Calu3 (cell line): ENCODE measurements at regions not wholly inside any gene's neighbourhood (a gene's known extent, or its start where the extent isn't known, plus 50 kb on each side); places are given as distances from the start of the nearest gene placed in this dataset.
"Not testable (repeated sequence)": the region's sequence is repeated elsewhere in the genome, so short reads cannot be mapped to it uniquely, and the experiment has no call there.

Experiments
- BruUV-seq: library from RNA; stranded (reverse); fragments of 400-500 nt; replicated peaks from 2 replicates; lab custom pipeline; 2021; lab: Mats Ljungman, UMichigan
- CTCF ChIA-PET: fragments of 300-600 bp; sonication (Branson Sonifier 250); formaldehyde crosslinking; loops from one replicate; lab custom pipeline; 2022; ENCODE audit warnings: antibody characterized with exemption; lab: Charles Lee
- DNase-seq: peaks from one replicate; pipeline ENCODE4 v3.0.0; 2022
- H3K27ac Mint-ChIP-seq: one replicate; pipeline ENCODE4 v1.8.0; 2022; ENCODE audit warnings: mixed read lengths; ENCODE audit not compliant: unreplicated experiment
- H3K27me3 Mint-ChIP-seq: one replicate; pipeline ENCODE4 v1.8.0; 2022; ENCODE audit warnings: mixed read lengths; ENCODE audit not compliant: unreplicated experiment
- H3K36me3 Mint-ChIP-seq: one replicate; pipeline ENCODE4 v1.8.0; 2022; ENCODE audit warnings: mild to moderate bottlenecking, moderate library complexity, mixed read lengths; ENCODE audit not compliant: insufficient read depth, unreplicated experiment
- H3K4me1 Mint-ChIP-seq: one replicate; pipeline ENCODE4 v1.8.0; 2022; ENCODE audit warnings: mild to moderate bottlenecking, low read depth, mixed read lengths; ENCODE audit not compliant: unreplicated experiment
- H3K4me3 Mint-ChIP-seq: one replicate; pipeline ENCODE4 v1.8.0; 2022; ENCODE audit warnings: mild to moderate bottlenecking, low read depth, moderate library complexity, mixed read lengths; ENCODE audit not compliant: unreplicated experiment
- H3K9me3 Mint-ChIP-seq: one replicate; pipeline ENCODE4 v1.8.0; 2022; ENCODE audit warnings: low read depth, mixed read lengths; ENCODE audit not compliant: unreplicated experiment
- intact Hi-C: fragments of 100-400 bp; cut with micrococcal nuclease; formaldehyde crosslinking; loops from one replicate; pipeline ENCODE4 v1.10.0; 2022; ENCODE audit not compliant: unreplicated experiment
- TF ChIP-seq, protein P1 (sequence below): fragments of 200-600 bp; IDR thresholded peaks from one replicate; pipeline ENCODE4 v1.8.0; 2022; ENCODE audit warnings: antibody characterized with exemption; ENCODE audit not compliant: unreplicated experiment

DNA sequence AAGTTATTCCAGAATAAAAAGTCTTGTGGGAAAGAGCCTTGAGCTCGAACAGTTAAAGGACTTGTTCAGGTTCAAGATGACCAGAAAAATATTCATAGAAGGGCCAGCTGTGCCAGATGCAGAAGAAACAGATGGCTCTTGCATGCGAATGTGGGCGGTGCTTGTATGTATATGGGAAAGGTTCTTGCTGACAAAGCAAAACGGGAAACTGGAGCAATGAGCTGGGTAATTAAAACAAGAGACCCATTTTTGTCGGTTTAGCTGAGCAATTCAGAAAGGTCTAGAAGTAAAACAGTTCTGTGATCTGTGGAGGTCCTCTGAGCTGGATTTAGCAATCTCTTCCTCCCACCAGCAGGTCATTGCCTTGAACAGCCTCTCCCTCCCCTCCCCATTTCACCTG, 107.2 kb upstream of the MARK1 start:
- no peak overlapping the region for H3K27ac Mint-ChIP-seq
- BruUV-seq, result no TSS peak
- CTCF ChIA-PET, result interaction anchor here (0.6 kb wide), 1 partner anchor 359 kb away, joined by 3 read pairs; no protein-coding TSS in a partner anchor

DNA sequence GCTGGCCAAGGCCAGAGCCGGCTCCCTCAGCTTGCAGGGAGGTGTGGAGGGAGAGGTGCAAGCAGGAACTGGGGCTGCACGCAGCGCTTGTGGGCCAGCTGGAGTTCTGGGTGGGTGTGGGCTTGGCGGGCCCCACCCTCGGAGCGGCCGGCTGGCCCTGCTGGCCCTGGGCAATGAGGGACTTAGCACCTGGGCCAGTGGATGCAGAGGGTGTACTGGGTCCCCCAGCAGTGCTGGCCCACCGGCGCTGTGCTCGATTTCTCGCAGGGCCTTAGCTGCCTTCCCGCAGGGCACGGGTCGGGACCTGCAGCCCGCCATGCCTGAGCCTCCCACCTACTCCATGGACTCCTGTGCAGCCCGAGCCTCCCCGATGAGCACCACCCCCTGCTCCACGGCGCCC, 115.6 kb upstream of the MARK1 start:
- H3K36me3 Mint-ChIP-seq, CTCF ChIA-PET, H3K4me3 Mint-ChIP-seq, H3K27me3 Mint-ChIP-seq, H3K27ac Mint-ChIP-seq, H3K9me3 Mint-ChIP-seq, intact Hi-C loops, DNase-seq, BruUV-seq, H3K4me1 Mint-ChIP-seq: not testable (repeated sequence)

More for the DNA sequence above, 107.2 kb upstream of the MARK1 start:
- intact Hi-C loops, result no loop called here
- Mint-ChIP-seq H3K4me1 (no peaks in the 10 kb centered on the region), H3K4me3 (no peak overlapping the region), H3K36me3 (no peaks in the 10 kb centered on the region), H3K9me3 (no peaks in the 10 kb centered on the region), H3K27me3 (peaks cover 16% of the 10 kb centered on the region)
- TF ChIP-seq, protein P1, sequence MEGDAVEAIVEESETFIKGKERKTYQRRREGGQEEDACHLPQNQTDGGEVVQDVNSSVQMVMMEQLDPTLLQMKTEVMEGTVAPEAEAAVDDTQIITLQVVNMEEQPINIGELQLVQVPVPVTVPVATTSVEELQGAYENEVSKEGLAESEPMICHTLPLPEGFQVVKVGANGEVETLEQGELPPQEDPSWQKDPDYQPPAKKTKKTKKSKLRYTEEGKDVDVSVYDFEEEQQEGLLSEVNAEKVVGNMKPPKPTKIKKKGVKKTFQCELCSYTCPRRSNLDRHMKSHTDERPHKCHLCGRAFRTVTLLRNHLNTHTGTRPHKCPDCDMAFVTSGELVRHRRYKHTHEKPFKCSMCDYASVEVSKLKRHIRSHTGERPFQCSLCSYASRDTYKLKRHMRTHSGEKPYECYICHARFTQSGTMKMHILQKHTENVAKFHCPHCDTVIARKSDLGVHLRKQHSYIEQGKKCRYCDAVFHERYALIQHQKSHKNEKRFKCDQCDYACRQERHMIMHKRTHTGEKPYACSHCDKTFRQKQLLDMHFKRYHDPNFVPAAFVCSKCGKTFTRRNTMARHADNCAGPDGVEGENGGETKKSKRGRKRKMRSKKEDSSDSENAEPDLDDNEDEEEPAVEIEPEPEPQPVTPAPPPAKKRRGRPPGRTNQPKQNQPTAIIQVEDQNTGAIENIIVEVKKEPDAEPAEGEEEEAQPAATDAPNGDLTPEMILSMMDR, result no peak
- no peak for DNase-seq

DNA sequence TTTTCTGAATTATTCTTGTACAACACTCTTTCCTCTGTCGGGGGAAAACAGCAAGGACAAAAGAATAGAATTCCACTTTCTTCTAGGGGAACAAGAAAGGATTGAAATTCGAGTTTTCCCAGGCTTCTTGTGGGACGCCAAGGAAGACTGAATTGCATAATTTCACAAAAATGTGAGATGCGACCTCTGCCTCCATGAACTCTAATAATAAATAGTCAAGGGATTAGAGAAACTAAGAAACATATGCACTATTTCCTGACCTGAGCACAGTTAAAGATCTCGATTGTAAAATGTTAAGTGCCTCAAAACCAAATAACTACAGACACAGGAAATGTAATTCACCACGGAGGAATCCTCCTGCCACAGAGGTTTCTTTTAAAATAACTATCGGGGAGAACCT, 117.3 kb upstream of the MARK1 start:
- H3K27me3 Mint-ChIP-seq, result no peaks in the 10 kb centered on the region
- no peak overlapping the region for H3K27ac Mint-ChIP-seq
- TF ChIP-seq, protein P1, result no peak
- H3K4me3 Mint-ChIP-seq, result no peak overlapping the region
- no peaks in the 10 kb centered on the region for H3K9me3 Mint-ChIP-seq
- intact Hi-C loops, result no loop called here
- peaks cover 11% of the 10 kb centered on the region for H3K4me1 Mint-ChIP-seq
- no TSS peak for BruUV-seq
- DNase-seq, result no peak
- CTCF ChIA-PET, result interaction anchor here (0.6 kb wide), 1 partner anchor 60 kb away, joined by 3 read pairs; no protein-coding TSS in a partner anchor
- no peaks in the 10 kb centered on the region for H3K36me3 Mint-ChIP-seq

DNA sequence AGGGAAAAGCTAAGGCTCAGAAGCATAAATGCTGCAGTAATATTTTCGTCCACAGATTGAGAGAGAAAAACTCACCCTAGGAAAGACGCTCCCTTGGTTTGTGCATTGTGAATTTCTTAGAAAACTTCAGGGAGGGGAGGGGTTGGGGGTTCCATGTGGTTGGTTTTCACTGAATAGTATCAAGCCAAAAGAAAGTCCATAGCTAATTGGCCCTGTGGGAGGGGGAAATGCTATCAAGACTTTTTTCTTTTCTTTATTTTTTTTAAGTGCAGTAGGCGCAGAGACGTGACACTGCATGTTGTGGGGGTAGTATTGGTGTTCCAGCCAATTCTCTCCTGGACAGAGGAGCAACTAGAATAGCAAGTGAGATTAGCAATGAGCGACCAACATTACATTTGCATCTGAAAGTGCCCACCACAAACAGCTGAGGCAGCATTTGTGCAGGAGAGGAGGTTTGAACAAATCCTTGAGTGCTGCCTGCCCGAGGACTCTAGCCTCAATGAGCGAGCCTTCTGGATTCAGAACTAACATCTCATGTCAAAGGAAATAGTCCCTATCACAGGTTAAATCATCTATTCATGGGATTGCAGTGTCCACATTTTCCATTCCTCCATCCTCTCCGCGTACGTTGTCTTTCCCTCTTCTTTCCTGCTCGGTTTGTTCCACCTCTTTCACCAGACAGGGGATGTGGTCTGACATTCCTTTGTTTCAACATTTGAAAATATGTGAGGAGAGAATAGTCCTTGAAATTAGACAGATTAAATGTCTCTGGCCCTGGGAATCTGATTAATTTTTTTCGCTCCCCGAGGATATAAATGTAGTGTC, 118.0 kb upstream of the MARK1 start:
- TF ChIP-seq, protein P1, result no peak
- peaks cover 11% of the 10 kb centered on the region for H3K4me1 Mint-ChIP-seq
- no peak overlapping the region for H3K27ac Mint-ChIP-seq
- no peak overlapping the region for H3K4me3 Mint-ChIP-seq
- H3K36me3 Mint-ChIP-seq, result no peaks in the 10 kb centered on the region
- no peak for DNase-seq
- intact Hi-C loops, result no loop called here
- CTCF ChIA-PET, result no interaction called here
- no peaks in the 10 kb centered on the region for H3K9me3 Mint-ChIP-seq
- BruUV-seq, result no TSS peak
- H3K27me3 Mint-ChIP-seq, result no peaks in the 10 kb centered on the region

DNA sequence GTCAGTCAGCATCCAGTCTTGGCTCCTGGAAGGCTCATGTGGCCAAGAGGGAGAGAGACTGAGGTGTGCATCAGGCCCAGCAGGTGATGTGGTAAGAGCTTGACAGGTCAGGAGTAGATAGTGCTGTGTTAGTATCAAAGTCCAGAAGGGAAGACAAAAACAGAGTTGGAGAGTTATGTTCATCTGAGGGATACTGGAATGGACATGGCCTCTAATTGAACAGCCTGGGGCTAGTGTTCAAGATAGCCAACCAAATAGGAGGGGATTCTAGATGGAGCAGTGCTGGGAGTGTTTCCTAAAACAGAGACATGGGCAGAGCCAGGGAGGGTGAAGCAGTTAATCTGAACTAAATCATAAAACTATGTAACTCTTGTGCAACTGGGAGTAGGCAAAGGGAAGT, 120.7 kb upstream of the MARK1 start:
- Mint-ChIP-seq H3K4me3 (no peak overlapping the region), H3K9me3 (no peaks in the 10 kb centered on the region), H3K36me3 (no peaks in the 10 kb centered on the region), H3K27ac (no peak overlapping the region), H3K27me3 (no peaks in the 10 kb centered on the region), H3K4me1 (peaks cover 22% of the 10 kb centered on the region)
- CTCF ChIA-PET, result no interaction called here
- BruUV-seq, result no TSS peak
- no peak for DNase-seq
- TF ChIP-seq, protein P1, result no peak
- intact Hi-C loops, result no loop called here
